ENCODE measurements at regions not wholly inside any gene's neighbourhood (a gene's known extent, or its start where the extent isn't known, plus 50 kb on each side); places are given as distances from the start of the nearest gene placed in this dataset.
"Not testable (repeated sequence)": the region's sequence is repeated elsewhere in the genome, so short reads cannot be mapped to it uniquely, and the experiment has no call there.

DNA sequence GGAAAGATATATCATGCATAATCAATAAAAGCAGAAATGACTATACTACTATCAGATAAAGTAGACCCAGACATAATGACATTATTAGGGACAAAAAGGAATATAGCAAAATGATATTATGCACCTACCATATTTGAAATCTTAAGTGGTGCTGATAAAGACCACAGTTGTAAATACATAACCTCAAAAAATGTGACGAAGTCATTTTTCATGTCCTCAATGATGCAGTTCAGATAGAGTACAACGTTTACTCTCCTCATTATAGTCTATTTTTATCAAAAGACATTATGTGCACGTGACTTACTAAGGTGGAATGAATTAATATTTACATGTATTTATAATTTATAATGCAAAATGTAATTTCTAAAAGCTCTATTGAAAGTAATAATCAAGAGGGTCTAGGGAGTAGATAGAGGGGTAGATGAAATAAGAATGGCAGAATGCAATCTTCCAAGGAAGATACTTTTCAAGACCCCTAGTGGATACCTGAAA, 61.7 kb upstream of the TNFSF4 start:
- H2BK5ac ChIP-seq (ENCODE audit: low read length) = no peak overlapping the region
- H3K36me3 ChIP-seq (ENCODE audit: control insufficient read depth, insufficient read depth, low read length) = no peaks in the 10 kb centered on the region
- H3K4ac ChIP-seq (ENCODE audit: low read depth, low read length) = no peak overlapping the region
- no peaks in the 10 kb centered on the region for H3K27me3 ChIP-seq (ENCODE audit: insufficient read depth, low read length, poor library complexity)
- H3K79me2 ChIP-seq (ENCODE audit: control insufficient read depth, insufficient read depth, low read length) = no peaks in the 10 kb centered on the region
- DNase-seq = no peak
- H4K5ac ChIP-seq (ENCODE audit: low read length) = no peak overlapping the region
- no peak overlapping the region for H2BK15ac ChIP-seq (replicated peaks; ENCODE audit: low read depth)
- H3K18ac ChIP-seq (ENCODE audit: low read length) = no peak overlapping the region
- H3K27ac ChIP-seq (ENCODE audit: low read depth, low read length) = no peak overlapping the region
- H2BK120ac ChIP-seq (ENCODE audit: low read depth, low read length) = no peak overlapping the region
- H3K9ac ChIP-seq (ENCODE audit: low read length) = no peak overlapping the region
- no peak overlapping the region for H3K4me2 ChIP-seq (ENCODE audit: low read length)
- no peaks in the 10 kb centered on the region for H3K4me1 ChIP-seq (ENCODE audit: control insufficient read depth, low read depth, low read length)
- no CpG with 5 or more reads among the region's 3 CpGs for WGBS (ENCODE audit: extremely low coverage, insufficient coverage, low lambda C conversion rate)
- no peaks in the 10 kb centered on the region for H3K79me1 ChIP-seq (ENCODE audit: low read length)
- H2AK5ac ChIP-seq (ENCODE audit: low read length) = no peak overlapping the region
- H3K23ac ChIP-seq (ENCODE audit: low read length) = no peak overlapping the region
- no peak overlapping the region for H3K56ac ChIP-seq (ENCODE audit: low read length)
- H4K8ac ChIP-seq (ENCODE audit: low read depth, low read length) = no peak overlapping the region
- no peak overlapping the region for H3K4me3 ChIP-seq (ENCODE audit: low read length)

DNA sequence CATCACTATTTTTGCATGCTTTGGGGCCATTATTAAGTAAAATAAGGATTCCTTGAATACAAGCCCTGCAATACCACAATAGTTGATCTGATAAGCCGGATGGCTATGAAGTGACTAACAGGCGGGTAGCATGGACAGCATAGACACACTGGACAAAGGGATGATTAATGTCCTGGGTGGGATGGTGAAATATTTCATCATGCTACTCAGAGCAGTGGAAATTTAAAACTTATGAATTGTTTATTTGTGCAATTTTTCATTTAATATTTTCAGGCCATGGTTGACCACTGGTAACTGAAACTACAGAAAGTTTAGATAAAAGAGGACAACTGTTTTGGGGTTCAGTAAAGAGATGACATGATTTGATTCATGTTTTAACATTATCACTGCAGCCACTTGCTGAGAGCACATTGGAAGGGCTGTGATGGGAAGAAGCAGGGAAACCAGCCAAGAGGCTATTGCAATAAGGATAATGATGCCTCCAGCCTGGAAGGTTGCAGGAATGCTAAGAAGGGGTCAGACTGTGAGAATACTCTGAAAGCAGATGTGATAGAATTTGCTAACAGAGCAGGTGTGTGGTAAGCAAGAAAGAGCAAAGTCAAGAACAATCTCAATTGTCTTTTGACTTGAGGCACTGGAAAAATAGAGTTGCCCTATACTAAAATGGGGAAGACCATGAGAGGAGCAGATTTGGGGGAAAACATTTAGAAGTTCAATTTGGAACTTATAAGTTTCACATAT, 62.5 kb upstream of the TNFSF4 start:
- H3K27me3 ChIP-seq (ENCODE audit: insufficient read depth, low read length, poor library complexity) = no peaks in the 10 kb centered on the region
- H3K18ac ChIP-seq (ENCODE audit: low read length) = no peak overlapping the region
- no peak overlapping the region for H2BK120ac ChIP-seq (ENCODE audit: low read depth, low read length)
- H4K8ac ChIP-seq (ENCODE audit: low read depth, low read length) = no peak overlapping the region
- H3K79me1 ChIP-seq (ENCODE audit: low read length) = no peaks in the 10 kb centered on the region
- H3K56ac ChIP-seq (ENCODE audit: low read length) = no peak overlapping the region
- no peaks in the 10 kb centered on the region for H3K4me1 ChIP-seq (ENCODE audit: control insufficient read depth, low read depth, low read length)
- H2BK15ac ChIP-seq (replicated peaks; ENCODE audit: low read depth) = peak overlapping the region; percentile 67
- H3K79me2 ChIP-seq (ENCODE audit: control insufficient read depth, insufficient read depth, low read length) = no peaks in the 10 kb centered on the region
- H3K4me3 ChIP-seq (ENCODE audit: low read length) = no peak overlapping the region
- H3K23ac ChIP-seq (ENCODE audit: low read length) = no peak overlapping the region
- H3K27ac ChIP-seq (ENCODE audit: low read depth, low read length) = peak overlapping the region; percentile 61
- no peak overlapping the region for H2AK5ac ChIP-seq (ENCODE audit: low read length)
- H3K4me2 ChIP-seq (ENCODE audit: low read length) = no peak overlapping the region
- no CpG with 5 or more reads among the region's 2 CpGs for WGBS (ENCODE audit: extremely low coverage, insufficient coverage, low lambda C conversion rate)
- DNase-seq = peak; percentile 53
- no peak overlapping the region for H3K9ac ChIP-seq (ENCODE audit: low read length)
- no peak overlapping the region for H3K4ac ChIP-seq (ENCODE audit: low read depth, low read length)
- peak overlapping the region; percentile 16 for H2BK5ac ChIP-seq (ENCODE audit: low read length)
- H3K36me3 ChIP-seq (ENCODE audit: control insufficient read depth, insufficient read depth, low read length) = no peaks in the 10 kb centered on the region
- no peak overlapping the region for H4K5ac ChIP-seq (ENCODE audit: low read length)

- no peaks in the 10 kb centered on the region for H3K27me3 ChIP-seq (ENCODE audit: insufficient read depth, low read length, poor library complexity)
- peak overlapping the region; percentile 94 for H2BK120ac ChIP-seq (ENCODE audit: low read depth, low read length)
- no peaks in the 10 kb centered on the region for H3K36me3 ChIP-seq (ENCODE audit: control insufficient read depth, insufficient read depth, low read length)
- H3K4me2 ChIP-seq (ENCODE audit: low read length) = no peak overlapping the region
- H3K23ac ChIP-seq (ENCODE audit: low read length) = no peak overlapping the region
- no peak overlapping the region for H3K18ac ChIP-seq (ENCODE audit: low read length)
- no peak for DNase-seq
- H4K5ac ChIP-seq (ENCODE audit: low read length) = no peak overlapping the region
- 100% methylated on average over 1 of the region's 2 CpGs for WGBS (ENCODE audit: extremely low coverage, insufficient coverage, low lambda C conversion rate)
- no peak overlapping the region for H3K4me3 ChIP-seq (ENCODE audit: low read length)
- no peak overlapping the region for H3K9ac ChIP-seq (ENCODE audit: low read length)
- H2BK5ac ChIP-seq (ENCODE audit: low read length) = peak overlapping the region; percentile 5
- H4K8ac ChIP-seq (ENCODE audit: low read depth, low read length) = no peak overlapping the region
- no peaks in the 10 kb centered on the region for H3K79me1 ChIP-seq (ENCODE audit: low read length)
- H3K56ac ChIP-seq (ENCODE audit: low read length) = no peak overlapping the region
- H2AK5ac ChIP-seq (ENCODE audit: low read length) = no peak overlapping the region
- no peaks in the 10 kb centered on the region for H3K4me1 ChIP-seq (ENCODE audit: control insufficient read depth, low read depth, low read length)
- H2BK15ac ChIP-seq (replicated peaks; ENCODE audit: low read depth) = peak overlapping the region; percentile 67
- H3K27ac ChIP-seq (ENCODE audit: low read depth, low read length) = no peak overlapping the region
- no peaks in the 10 kb centered on the region for H3K79me2 ChIP-seq (ENCODE audit: control insufficient read depth, insufficient read depth, low read length)
- no peak overlapping the region for H3K4ac ChIP-seq (ENCODE audit: low read depth, low read length)
Measured at GRCh38 chr1:173270243-173270642, 63.1 kb upstream of the TNFSF4 start.

GRCh38 chr1:173271021-173271420, 63.9 kb upstream of the TNFSF4 start:
- not testable (repeated sequence) for H2BK120ac ChIP-seq (ENCODE audit: low read depth, low read length); H3K4me2 ChIP-seq (ENCODE audit: low read length); H3K23ac ChIP-seq (ENCODE audit: low read length); H4K8ac ChIP-seq (ENCODE audit: low read depth, low read length); H2AK5ac ChIP-seq (ENCODE audit: low read length); H3K4ac ChIP-seq (ENCODE audit: low read depth, low read length); H3K36me3 ChIP-seq (ENCODE audit: control insufficient read depth, insufficient read depth, low read length); H4K5ac ChIP-seq (ENCODE audit: low read length); H3K4me1 ChIP-seq (ENCODE audit: control insufficient read depth, low read depth, low read length); H3K27me3 ChIP-seq (ENCODE audit: insufficient read depth, low read length, poor library complexity); H3K56ac ChIP-seq (ENCODE audit: low read length); DNase-seq; H3K4me3 ChIP-seq (ENCODE audit: low read length); H3K79me2 ChIP-seq (ENCODE audit: control insufficient read depth, insufficient read depth, low read length); H2BK5ac ChIP-seq (ENCODE audit: low read length); H3K9ac ChIP-seq (ENCODE audit: low read length); H3K79me1 ChIP-seq (ENCODE audit: low read length); H3K27ac ChIP-seq (ENCODE audit: low read depth, low read length); H3K18ac ChIP-seq (ENCODE audit: low read length); H2BK15ac ChIP-seq (replicated peaks; ENCODE audit: low read depth)
- WGBS (ENCODE audit: extremely low coverage, insufficient coverage, low lambda C conversion rate) = no CpG with 5 or more reads among the region's 1 CpG

GRCh38 chr1:173275496-173275895, 68.4 kb upstream of the TNFSF4 start:
- Histone ChIP-seq H3K79me2 (ENCODE audit: control insufficient read depth, insufficient read depth, low read length) (no peaks in the 10 kb centered on the region), H3K23ac (ENCODE audit: low read length) (no peak overlapping the region), H2BK15ac (replicated peaks; ENCODE audit: low read depth) (peak overlapping the region; percentile 12), H2AK5ac (ENCODE audit: low read length) (no peak overlapping the region), H3K4me3 (ENCODE audit: low read length) (no peak overlapping the region), H3K56ac (ENCODE audit: low read length) (no peak overlapping the region), H2BK120ac (ENCODE audit: low read depth, low read length) (no peak overlapping the region), H3K4me1 (ENCODE audit: control insufficient read depth, low read depth, low read length) (peaks cover 1% of the 10 kb centered on the region), H2BK5ac (ENCODE audit: low read length) (no peak overlapping the region), H4K8ac (ENCODE audit: low read depth, low read length) (no peak overlapping the region), H3K9ac (ENCODE audit: low read length) (no peak overlapping the region), H4K5ac (ENCODE audit: low read length) (no peak overlapping the region), H3K4ac (ENCODE audit: low read depth, low read length) (no peak overlapping the region), H3K27ac (ENCODE audit: low read depth, low read length) (no peak overlapping the region), H3K4me2 (ENCODE audit: low read length) (no peak overlapping the region), H3K27me3 (ENCODE audit: insufficient read depth, low read length, poor library complexity) (no peaks in the 10 kb centered on the region), H3K79me1 (ENCODE audit: low read length) (no peaks in the 10 kb centered on the region), H3K36me3 (ENCODE audit: control insufficient read depth, insufficient read depth, low read length) (no peaks in the 10 kb centered on the region), H3K18ac (ENCODE audit: low read length) (peak overlapping the region; percentile 64)
- no CpG with 5 or more reads among the region's 1 CpG for WGBS (ENCODE audit: extremely low coverage, insufficient coverage, low lambda C conversion rate)
- DNase-seq = no peak
